Upper lobe of right lung (tissue), 1 donor: ENCODE measurements at regions not wholly inside any gene's neighbourhood (a gene's known extent, or its start where the extent isn't known, plus 50 kb on each side); places are given as distances from the start of the nearest gene placed in this dataset.

Experiments used
- ATAC-seq: fragments of 200-7000 bp; cut with Tn5 transposase; one replicate; pipeline ENCODE4 v1.9.1; 2020; ENCODE audit warnings: mild to moderate bottlenecking, moderate library complexity
- DNase-seq: peaks from one replicate; pipeline ENCODE4 v3.0.0-alpha.2; 2020
- H3K27ac ChIP-seq: fragments of 200-600 bp; one replicate; pipeline ENCODE4 v1.8.0; 2022
- H3K27me3 ChIP-seq: fragments of 200-600 bp; one replicate; pipeline ENCODE4 v1.8.0; 2022; ENCODE audit warnings: mild to moderate bottlenecking
- H3K36me3 ChIP-seq: fragments of 200-600 bp; one replicate; pipeline ENCODE4 v1.8.0; 2022
- H3K4me1 ChIP-seq: fragments of 200-600 bp; one replicate; pipeline ENCODE4 v1.8.0; 2022
- H3K4me3 ChIP-seq: fragments of 200-600 bp; one replicate; pipeline ENCODE4 v1.8.0; 2022; ENCODE audit warnings: mild to moderate bottlenecking
- H3K9me3 ChIP-seq: fragments of 200-600 bp; one replicate; pipeline ENCODE4 v1.8.0; 2022
- CTCF ChIP-seq: fragments of 200-600 bp; IDR thresholded peaks from one replicate; pipeline ENCODE4 v1.8.0; 2022; ENCODE audit warnings: antibody characterized with exemption
- intact Hi-C: fragments of 100-400 bp; cut with DNase I; formaldehyde crosslinking; loops from one replicate; pipeline ENCODE4 v1.11.0; 2022
- donor health status: DM: no; HTN: yes; CAD: no; lungs with severe emphysema.

- Histone ChIP-seq H3K4me3 (no peak overlapping the region), H3K27ac (no peak overlapping the region), H3K27me3 (no peaks in the 10 kb centered on the region), H3K9me3 (no peaks in the 10 kb centered on the region), H3K4me1 (no peaks in the 10 kb centered on the region), H3K36me3 (no peaks in the 10 kb centered on the region)
- intact Hi-C loops: no loop called here
- no peak for DNase-seq
- no peak for ATAC-seq
- no peak for TF ChIP-seq CTCF
Observed at GRCh38 chr12:85741046-85741445, 95.2 kb downstream of the RASSF9 start.

- H3K27ac ChIP-seq: no peak overlapping the region
- no peaks in the 10 kb centered on the region for H3K9me3 ChIP-seq
- no peak overlapping the region for H3K4me3 ChIP-seq
- no peaks in the 10 kb centered on the region for H3K4me1 ChIP-seq
- H3K27me3 ChIP-seq: no peaks in the 10 kb centered on the region
- H3K36me3 ChIP-seq: no peaks in the 10 kb centered on the region
- DNase-seq (no peak), ATAC-seq (no peak)
- no peak for TF ChIP-seq CTCF
- intact Hi-C loops: no loop called here
Observed at GRCh38 chr12:85747941-85748495, 88.2 kb downstream of the RASSF9 start.
